ENCODE measurements at regions not wholly inside any gene's neighbourhood (a gene's known extent, or its start where the extent isn't known, plus 50 kb on each side); places are given as distances from the start of the nearest gene placed in this dataset.
A peak's percentile ranks its signal among the peaks of the same experiment; 100 is the strongest.

GRCh38 chr2:18752022-18752493 is 162.7 kb upstream of the NT5C1B start:
- no peaks in the 10 kb centered on the region for H3K36me3 ChIP-seq
- no peak overlapping the region for H3K27ac ChIP-seq
- TF ChIP-seq POLR2A (IDR thresholded peaks at IDR 0.05), result no peak
- TF ChIP-seq POLR2AphosphoS5 (IDR thresholded peaks at IDR 0.05), result no peak
- no peak for TF ChIP-seq CTCF (IDR thresholded peaks at IDR 0.05)
- TF ChIP-seq EP300 (IDR thresholded peaks at IDR 0.05), result no peak
- 62% methylated on average over 10 of the region's 10 CpGs for WGBS
- H3K27me3 ChIP-seq, result no peaks in the 10 kb centered on the region
- DNase-seq (ENCODE audit: low spot score in 2 of 2), result no peak
- no peaks in the 10 kb centered on the region for H3K9me3 ChIP-seq
- no peak overlapping the region for H3K4me3 ChIP-seq
- H3K4me1 ChIP-seq, result peaks cover 3% of the 10 kb centered on the region

DNA sequence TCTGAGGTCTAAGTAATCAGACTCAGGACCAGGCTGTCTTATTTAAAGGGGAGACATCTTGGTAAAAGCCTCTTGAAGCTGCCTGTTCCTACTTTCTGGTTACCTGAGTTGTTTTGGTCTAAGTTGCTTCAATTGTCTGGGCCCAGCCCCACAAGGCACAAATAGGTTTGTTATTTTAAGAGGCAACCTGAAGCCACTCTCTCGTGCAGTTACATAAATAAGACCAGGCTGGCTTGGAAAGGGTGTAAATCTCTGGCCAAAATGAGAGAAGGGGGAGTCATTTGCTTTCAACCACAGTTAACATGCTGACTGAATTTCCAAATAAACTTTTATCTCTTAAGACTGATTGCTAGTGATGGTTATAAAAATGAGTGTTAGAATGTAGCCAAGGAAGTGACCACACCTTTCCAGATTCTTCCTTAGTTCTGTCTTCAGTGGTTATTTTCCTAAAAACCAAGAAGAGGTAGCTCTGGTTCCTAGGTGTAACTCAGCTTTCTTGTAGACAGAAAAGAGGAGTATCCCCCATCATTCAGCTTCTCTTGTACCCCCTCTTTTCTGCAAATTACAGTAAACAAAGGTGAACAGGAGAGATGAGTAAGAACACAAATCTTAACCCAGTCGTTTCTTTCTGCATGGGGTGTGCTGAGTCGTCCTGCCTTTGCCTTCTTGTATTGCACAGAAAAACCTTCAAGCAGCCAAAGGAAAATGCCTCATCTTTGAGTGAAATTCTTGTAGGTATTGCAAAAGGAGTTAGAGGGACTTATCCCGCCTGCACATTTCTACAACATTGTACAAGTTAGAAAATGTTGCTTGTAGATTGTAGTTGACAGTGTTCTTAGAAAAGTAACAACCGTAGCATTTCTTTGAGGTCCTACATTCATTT is 161.5 kb upstream of the NT5C1B start:
- peaks cover 3% of the 10 kb centered on the region for H3K4me1 ChIP-seq
- no peak overlapping the region for H3K4me3 ChIP-seq
- TF ChIP-seq CTCF (IDR thresholded peaks at IDR 0.05), result no peak
- no peak for TF ChIP-seq EP300 (IDR thresholded peaks at IDR 0.05)
- no peak for TF ChIP-seq POLR2A (IDR thresholded peaks at IDR 0.05)
- TF ChIP-seq POLR2AphosphoS5 (IDR thresholded peaks at IDR 0.05), result no peak
- no peak overlapping the region for H3K27ac ChIP-seq
- DNase-seq (ENCODE audit: low spot score in 2 of 2), result no peak
- no peaks in the 10 kb centered on the region for H3K36me3 ChIP-seq
- H3K27me3 ChIP-seq, result no peaks in the 10 kb centered on the region
- WGBS, result 71% methylated on average over 5 of the region's 5 CpGs
- no peaks in the 10 kb centered on the region for H3K9me3 ChIP-seq

GRCh38 chr2:18749912-18750526 is 160.7 kb upstream of the NT5C1B start:
- H3K36me3 ChIP-seq, result no peaks in the 10 kb centered on the region
- H3K27ac ChIP-seq, result no peak overlapping the region
- H3K9me3 ChIP-seq, result no peaks in the 10 kb centered on the region
- H3K27me3 ChIP-seq, result no peaks in the 10 kb centered on the region
- DNase-seq (ENCODE audit: low spot score in 2 of 2), result no peak
- no peak overlapping the region for H3K4me3 ChIP-seq
- 0% methylated on average over 2 of the region's 2 CpGs for WGBS
- H3K4me1 ChIP-seq, result peaks cover 3% of the 10 kb centered on the region
- TF ChIP-seq POLR2A (IDR thresholded peaks at IDR 0.05), result no peak
- TF ChIP-seq CTCF (IDR thresholded peaks at IDR 0.05), result peak; percentile 52 to 64

DNA sequence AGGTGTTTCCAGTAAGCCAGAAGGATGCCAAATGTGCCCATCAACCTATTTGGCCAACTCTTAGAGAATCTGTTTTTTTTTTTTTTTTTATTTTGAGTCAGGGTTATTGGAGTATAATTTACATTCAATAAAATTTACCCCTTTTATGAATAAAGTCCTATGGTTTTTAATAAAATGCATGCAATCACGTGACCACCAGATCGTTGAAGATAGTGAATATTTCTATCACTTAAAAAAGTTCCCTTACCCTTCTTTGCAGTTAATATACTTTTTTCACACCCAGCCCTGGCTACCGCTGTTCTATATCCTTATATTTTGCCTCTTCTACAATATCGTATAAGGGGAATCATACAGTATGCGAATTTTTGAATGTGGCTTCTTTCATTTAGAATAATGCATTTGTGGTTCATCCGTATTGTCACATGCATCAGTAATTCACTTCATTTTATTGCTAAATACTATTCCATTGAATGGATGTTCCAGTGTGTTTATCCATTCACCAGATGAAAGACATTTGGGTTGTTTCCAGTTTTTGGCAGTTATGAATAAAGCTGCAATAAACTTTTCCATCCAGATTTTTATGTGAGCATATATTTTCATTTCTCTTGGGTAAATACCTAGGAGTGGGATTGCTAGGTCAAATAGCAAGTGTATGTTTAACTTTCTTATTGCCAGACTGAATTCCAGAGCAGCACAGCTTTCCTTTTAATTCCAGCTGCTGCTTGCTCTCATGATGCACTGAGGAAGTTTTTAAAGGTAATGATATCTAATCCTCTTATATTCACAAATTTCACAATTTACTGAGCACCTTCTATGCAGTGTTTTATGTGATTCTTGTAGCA is 156.3 kb upstream of the NT5C1B start:
- Histone ChIP-seq H3K36me3 (no peaks in the 10 kb centered on the region), H3K9me3 (no peaks in the 10 kb centered on the region), H3K27me3 (no peaks in the 10 kb centered on the region), H3K4me3 (no peak overlapping the region), H3K27ac (no peak overlapping the region), H3K4me1 (peaks cover 2% of the 10 kb centered on the region)
- DNase-seq (ENCODE audit: low spot score in 2 of 2), result no peak
- TF ChIP-seq POLR2AphosphoS5 (IDR thresholded peaks at IDR 0.05) (no peak), CTCF (IDR thresholded peaks at IDR 0.05) (no peak), EP300 (IDR thresholded peaks at IDR 0.05) (no peak), POLR2A (IDR thresholded peaks at IDR 0.05) (no peak)
- 94% methylated on average over 6 of the region's 6 CpGs for WGBS

Data from suprapubic skin (tissue), 4 donors.